Suprapubic skin (tissue), 3 donors: ENCODE measurements at regions not wholly inside any gene's neighbourhood (a gene's known extent, or its start where the extent isn't known, plus 50 kb on each side); places are given as distances from the start of the nearest gene placed in this dataset.

ENCODE experiments used
- CTCF ChIP-seq, 2 donors: fragments of 200-600 bp in 1 of 2; fragments of 450-650 bp in 1 of 2; sonication (generic) in 1 of 2; IDR thresholded peaks; one replicate each; pipeline ENCODE4 v1.5.1; 2016 to 2019; ENCODE audit warnings: antibody characterized with exemption in 2 of 2, mild to moderate bottlenecking in 1 of 2, moderate library complexity in 1 of 2
- EP300 ChIP-seq: sonication (generic); formaldehyde crosslinking; IDR thresholded peaks from one replicate; pipeline ENCODE4 v1.6.1; 2017; ENCODE audit warnings: antibody characterized with exemption
- POLR2A ChIP-seq, 2 donors: fragments of 450-650 bp; IDR thresholded peaks; one replicate each; pipeline ENCODE4 v1.6.1; 2017; ENCODE audit warnings: antibody characterized with exemption in 2 of 2, mild to moderate bottlenecking in 2 of 2, moderate library complexity in 2 of 2

GRCh38 chr4:29213020-29213419, 1507.1 kb upstream of the PCDH7 start:
- no peak for TF ChIP-seq POLR2A (IDR thresholded peaks at IDR 0.05)
- TF ChIP-seq CTCF (IDR thresholded peaks at IDR 0.05): no peak
- no peak for TF ChIP-seq EP300
